MG63 (cell line): ENCODE measurements at regions not wholly inside any gene's neighbourhood (a gene's known extent, or its start where the extent isn't known, plus 50 kb on each side); places are given as distances from the start of the nearest gene placed in this dataset.
"Not testable (repeated sequence)": the region's sequence is repeated elsewhere in the genome, so short reads cannot be mapped to it uniquely, and the experiment has no call there.

ENCODE experiments used
- DNase-seq: peaks from one replicate; pipeline ENCODE4 v3.0.0-alpha.2; 2020
- H3K27me3 ChIP-seq: fragments of 250-450 bp; sonication (Bioruptor Pico); 2 replicates; pipeline ENCODE4 v1.5.1; 2020; ENCODE audit warnings: mild to moderate bottlenecking, moderate library complexity
- H3K36me3 ChIP-seq: fragments of 250-450 bp; sonication (Bioruptor Pico); 2 replicates; pipeline ENCODE4 v1.5.1; 2020; ENCODE audit warnings: mild to moderate bottlenecking, moderate library complexity
- H3K4me3 ChIP-seq: fragments of 250-450 bp; sonication (Bioruptor Pico); 2 replicates; pipeline ENCODE4 v1.5.1; 2020; ENCODE audit warnings: mild to moderate bottlenecking, moderate library complexity
- H3K9me3 ChIP-seq: fragments of 250-450 bp; sonication (Bioruptor Pico); 2 replicates; pipeline ENCODE4 v1.5.1; 2020; ENCODE audit warnings: mild to moderate bottlenecking, moderate library complexity

GRCh38 chr7:80999100-80999499, 80.2 kb upstream of the SEMA3C start:
- H3K4me3 ChIP-seq, result no peak overlapping the region
- H3K27me3 ChIP-seq, result no peaks in the 10 kb centered on the region
- H3K36me3 ChIP-seq, result no peaks in the 10 kb centered on the region
- no peaks in the 10 kb centered on the region for H3K9me3 ChIP-seq
- DNase-seq, result no peak

- H3K36me3 ChIP-seq, result no peaks in the 10 kb centered on the region
- no peaks in the 10 kb centered on the region for H3K9me3 ChIP-seq
- H3K27me3 ChIP-seq, result no peaks in the 10 kb centered on the region
- no peak for DNase-seq
- no peak overlapping the region for H3K4me3 ChIP-seq
These were observed 79.0 kb upstream of the SEMA3C start for GRCh38 chr7:80997841-80998240.

DNA sequence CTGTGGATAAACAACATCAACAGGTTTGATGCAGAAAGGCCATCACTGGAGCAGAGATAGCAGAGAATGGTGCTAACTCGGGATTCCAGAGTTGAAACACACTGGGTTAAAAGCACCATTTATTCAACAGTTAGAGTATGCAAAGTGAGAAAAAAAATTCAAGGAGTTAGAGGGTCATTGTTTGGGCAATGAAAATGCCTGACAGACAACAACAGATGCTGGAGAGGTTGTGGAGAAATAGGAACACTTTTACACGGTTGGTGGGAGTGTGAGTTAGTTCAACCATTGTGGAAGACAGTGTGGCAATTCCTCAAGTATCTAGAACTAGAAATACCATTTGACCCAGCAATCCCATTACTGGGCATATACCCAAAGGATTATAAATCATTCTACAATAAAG, 77.4 kb upstream of the SEMA3C start:
- not testable (repeated sequence) for H3K36me3 ChIP-seq, H3K9me3 ChIP-seq, H3K27me3 ChIP-seq, DNase-seq, H3K4me3 ChIP-seq

- Histone ChIP-seq H3K9me3 (no peaks in the 10 kb centered on the region), H3K36me3 (no peaks in the 10 kb centered on the region), H3K4me3 (no peak overlapping the region), H3K27me3 (no peaks in the 10 kb centered on the region)
- no peak for DNase-seq
These were observed 72.8 kb upstream of the SEMA3C start for GRCh38 chr7:80991654-80992053.

DNA sequence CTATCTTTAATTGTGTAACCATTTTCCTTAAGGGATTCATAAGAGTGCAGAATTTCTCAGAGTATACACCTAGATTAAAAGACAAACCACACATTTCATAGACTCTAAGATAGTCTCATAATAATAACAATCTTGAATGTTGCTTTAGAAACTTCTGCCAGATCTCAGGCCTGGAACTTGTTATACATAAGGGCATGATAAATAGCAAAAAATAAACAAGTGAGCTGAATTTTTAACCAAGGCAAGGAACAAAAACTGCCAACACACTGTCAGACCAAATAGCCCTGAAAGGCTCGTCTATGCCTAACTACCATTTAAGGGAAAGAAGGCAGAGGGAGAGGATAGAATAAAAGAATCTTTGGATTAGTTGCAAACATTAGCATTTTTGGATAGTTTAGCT, 65.8 kb upstream of the SEMA3C start:
- no peak for DNase-seq
- Histone ChIP-seq H3K4me3 (no peak overlapping the region), H3K27me3 (no peaks in the 10 kb centered on the region), H3K9me3 (no peaks in the 10 kb centered on the region), H3K36me3 (no peaks in the 10 kb centered on the region)

DNA sequence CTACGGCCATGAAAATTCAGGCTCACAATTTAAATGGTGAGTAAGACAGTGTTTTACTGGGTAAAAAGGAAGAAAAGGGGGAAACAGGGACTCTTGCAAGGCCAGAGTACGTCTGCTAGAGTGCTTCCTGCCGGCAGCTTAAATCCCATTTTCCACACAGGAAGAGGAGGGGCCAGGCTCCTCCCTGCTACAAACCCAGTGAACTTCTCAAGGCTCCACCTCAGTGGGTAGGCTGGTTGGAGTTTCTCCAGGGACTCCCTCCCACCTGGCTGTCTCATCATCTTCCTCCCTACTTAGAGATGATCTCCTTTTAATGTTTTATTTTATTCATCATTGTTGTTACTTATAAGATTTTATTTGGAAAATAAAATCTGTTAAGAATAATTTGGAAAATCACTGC, 62.6 kb upstream of the SEMA3C start:
- no peak overlapping the region for H3K4me3 ChIP-seq
- H3K9me3 ChIP-seq, result no peaks in the 10 kb centered on the region
- H3K36me3 ChIP-seq, result no peaks in the 10 kb centered on the region
- H3K27me3 ChIP-seq, result no peaks in the 10 kb centered on the region
- no peak for DNase-seq

DNA sequence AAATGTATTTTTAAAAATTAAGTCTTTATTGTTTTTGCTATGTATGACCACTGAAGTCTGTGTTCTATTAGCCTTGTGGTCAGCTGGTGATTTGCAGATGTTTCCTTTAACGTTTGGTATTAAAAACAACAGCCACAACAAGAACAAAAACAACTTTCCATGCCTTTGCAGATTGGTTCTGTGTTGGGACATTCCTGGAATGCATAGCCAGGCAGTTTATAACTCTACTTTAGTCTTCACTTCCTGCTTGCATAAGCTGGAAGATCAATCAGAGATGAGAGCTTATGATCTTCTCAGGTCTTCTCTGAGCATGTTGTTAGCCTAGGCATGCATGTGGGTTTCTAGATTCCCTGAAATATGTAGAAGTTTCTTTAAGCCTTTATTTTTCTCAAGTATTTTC, 58.9 kb upstream of the SEMA3C start:
- no peaks in the 10 kb centered on the region for H3K27me3 ChIP-seq
- no peak for DNase-seq
- H3K4me3 ChIP-seq, result no peak overlapping the region

GRCh38 chr7:80974396-80975358, 55.8 kb upstream of the SEMA3C start:
- Histone ChIP-seq H3K36me3 (no peaks in the 10 kb centered on the region), H3K9me3 (no peaks in the 10 kb centered on the region), H3K27me3 (no peaks in the 10 kb centered on the region), H3K4me3 (no peak overlapping the region)
- DNase-seq, result no peak

More for the DNA sequence above, 58.9 kb upstream of the SEMA3C start:
- Histone ChIP-seq H3K36me3 (no peaks in the 10 kb centered on the region), H3K9me3 (no peaks in the 10 kb centered on the region)

- no peaks in the 10 kb centered on the region for H3K9me3 ChIP-seq
- DNase-seq, result no peak
- no peaks in the 10 kb centered on the region for H3K36me3 ChIP-seq
- H3K27me3 ChIP-seq, result no peaks in the 10 kb centered on the region
- H3K4me3 ChIP-seq, result no peak overlapping the region
These were observed 52.4 kb upstream of the SEMA3C start for GRCh38 chr7:80971225-80971624.
